GM23338 (cell line): ENCODE measurements at regions not wholly inside any gene's neighbourhood (a gene's known extent, or its start where the extent isn't known, plus 50 kb on each side); places are given as distances from the start of the nearest gene placed in this dataset.

Experiments
- CREB1 ChIP-seq: fragments of 250-450 bp; sonication (Bioruptor Pico); IDR thresholded peaks from 2 replicates; pipeline ENCODE4 v1.5.0; 2020; ENCODE audit warnings: low read depth, mild to moderate bottlenecking, moderate library complexity
- EZH2 ChIP-seq: fragments of 200-600 bp; sonication (generic); IDR thresholded peaks from one replicate; pipeline ENCODE4 v1.8.0; 2017; ENCODE audit warnings: antibody characterized with exemption, mild to moderate bottlenecking, low read depth; ENCODE audit not compliant: unreplicated experiment
- EZH2phosphoT487 ChIP-seq: fragments of 200-600 bp; sonication (generic); IDR thresholded peaks from one replicate; pipeline ENCODE4 v1.8.1; 2018; ENCODE audit warnings: antibody characterized with exemption; ENCODE audit not compliant: unreplicated experiment
- JUNB ChIP-seq: IDR thresholded peaks from one replicate; pipeline ENCODE4 v1.6.1; 2016; ENCODE audit warnings: antibody characterized with exemption; ENCODE audit not compliant: unreplicated experiment
- NANOG ChIP-seq: IDR thresholded peaks from 2 replicates; pipeline ENCODE4 v1.6.1; 2016; ENCODE audit warnings: antibody characterized with exemption, borderline replicate concordance
- POLR2AphosphoS5 ChIP-seq: IDR thresholded peaks from 2 replicates; pipeline ENCODE4 v1.6.1; 2016; ENCODE audit warnings: antibody characterized with exemption, low read depth
- ZNF114 ChIP-seq: fragments of 250-450 bp; sonication (Bioruptor Pico); IDR thresholded peaks from 2 replicates; pipeline ENCODE4 v1.5.0; 2020; ENCODE audit warnings: mild to moderate bottlenecking, moderate library complexity
- ZNF331 ChIP-seq: fragments of 250-450 bp; sonication (Bioruptor Pico); IDR thresholded peaks from 2 replicates; pipeline ENCODE4 v1.5.0; 2020; ENCODE audit warnings: low read depth, mild to moderate bottlenecking, moderate library complexity
- TF ChIP-seq, protein P1 (sequence below), 2 experiments: fragments of 200-600 bp in 1 of 2; sonication (generic) in 1 of 2; conservative IDR thresholded peaks; 2 replicates each; pipeline versions ENCODE4 v1.5.1 to v1.6.1; 2016 to 2017; ENCODE audit warnings: antibody characterized with exemption in 2 of 2, low read depth in 2 of 2, mild to moderate bottlenecking in 2 of 2, moderate library complexity in 1 of 2
- TF ChIP-seq, protein P2 (sequence below): IDR thresholded peaks from one replicate; pipeline ENCODE4 v1.6.1; 2018; ENCODE audit warnings: antibody characterized with exemption; ENCODE audit not compliant: unreplicated experiment
- TF ChIP-seq, protein P3 (sequence below): fragments of 250-450 bp; sonication (Bioruptor Pico); IDR thresholded peaks from 2 replicates; pipeline ENCODE4 v1.5.0; 2020; ENCODE audit warnings: mild to moderate bottlenecking, moderate library complexity
- TF ChIP-seq, protein P4 (sequence below): IDR thresholded peaks from 2 replicates; pipeline ENCODE4 v1.6.1; 2016; ENCODE audit warnings: antibody characterized with exemption

- TF ChIP-seq EZH2 (no peak), ZNF331 (CRISPR knock-in tag) (no peak), POLR2AphosphoS5 (no peak), EZH2phosphoT487 (no peak), CREB1 (CRISPR knock-in tag) (no peak), ZNF114 (CRISPR knock-in tag) (no peak), JUNB (no peak), NANOG (no peak)
- TF ChIP-seq, protein P1, sequence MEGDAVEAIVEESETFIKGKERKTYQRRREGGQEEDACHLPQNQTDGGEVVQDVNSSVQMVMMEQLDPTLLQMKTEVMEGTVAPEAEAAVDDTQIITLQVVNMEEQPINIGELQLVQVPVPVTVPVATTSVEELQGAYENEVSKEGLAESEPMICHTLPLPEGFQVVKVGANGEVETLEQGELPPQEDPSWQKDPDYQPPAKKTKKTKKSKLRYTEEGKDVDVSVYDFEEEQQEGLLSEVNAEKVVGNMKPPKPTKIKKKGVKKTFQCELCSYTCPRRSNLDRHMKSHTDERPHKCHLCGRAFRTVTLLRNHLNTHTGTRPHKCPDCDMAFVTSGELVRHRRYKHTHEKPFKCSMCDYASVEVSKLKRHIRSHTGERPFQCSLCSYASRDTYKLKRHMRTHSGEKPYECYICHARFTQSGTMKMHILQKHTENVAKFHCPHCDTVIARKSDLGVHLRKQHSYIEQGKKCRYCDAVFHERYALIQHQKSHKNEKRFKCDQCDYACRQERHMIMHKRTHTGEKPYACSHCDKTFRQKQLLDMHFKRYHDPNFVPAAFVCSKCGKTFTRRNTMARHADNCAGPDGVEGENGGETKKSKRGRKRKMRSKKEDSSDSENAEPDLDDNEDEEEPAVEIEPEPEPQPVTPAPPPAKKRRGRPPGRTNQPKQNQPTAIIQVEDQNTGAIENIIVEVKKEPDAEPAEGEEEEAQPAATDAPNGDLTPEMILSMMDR (conservative IDR thresholded peaks at IDR 0.05; ENCODE audit: low read depth in 2 of 2): no peak
- TF ChIP-seq, protein P2, sequence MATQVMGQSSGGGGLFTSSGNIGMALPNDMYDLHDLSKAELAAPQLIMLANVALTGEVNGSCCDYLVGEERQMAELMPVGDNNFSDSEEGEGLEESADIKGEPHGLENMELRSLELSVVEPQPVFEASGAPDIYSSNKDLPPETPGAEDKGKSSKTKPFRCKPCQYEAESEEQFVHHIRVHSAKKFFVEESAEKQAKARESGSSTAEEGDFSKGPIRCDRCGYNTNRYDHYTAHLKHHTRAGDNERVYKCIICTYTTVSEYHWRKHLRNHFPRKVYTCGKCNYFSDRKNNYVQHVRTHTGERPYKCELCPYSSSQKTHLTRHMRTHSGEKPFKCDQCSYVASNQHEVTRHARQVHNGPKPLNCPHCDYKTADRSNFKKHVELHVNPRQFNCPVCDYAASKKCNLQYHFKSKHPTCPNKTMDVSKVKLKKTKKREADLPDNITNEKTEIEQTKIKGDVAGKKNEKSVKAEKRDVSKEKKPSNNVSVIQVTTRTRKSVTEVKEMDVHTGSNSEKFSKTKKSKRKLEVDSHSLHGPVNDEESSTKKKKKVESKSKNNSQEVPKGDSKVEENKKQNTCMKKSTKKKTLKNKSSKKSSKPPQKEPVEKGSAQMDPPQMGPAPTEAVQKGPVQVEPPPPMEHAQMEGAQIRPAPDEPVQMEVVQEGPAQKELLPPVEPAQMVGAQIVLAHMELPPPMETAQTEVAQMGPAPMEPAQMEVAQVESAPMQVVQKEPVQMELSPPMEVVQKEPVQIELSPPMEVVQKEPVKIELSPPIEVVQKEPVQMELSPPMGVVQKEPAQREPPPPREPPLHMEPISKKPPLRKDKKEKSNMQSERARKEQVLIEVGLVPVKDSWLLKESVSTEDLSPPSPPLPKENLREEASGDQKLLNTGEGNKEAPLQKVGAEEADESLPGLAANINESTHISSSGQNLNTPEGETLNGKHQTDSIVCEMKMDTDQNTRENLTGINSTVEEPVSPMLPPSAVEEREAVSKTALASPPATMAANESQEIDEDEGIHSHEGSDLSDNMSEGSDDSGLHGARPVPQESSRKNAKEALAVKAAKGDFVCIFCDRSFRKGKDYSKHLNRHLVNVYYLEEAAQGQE: no peak
- TF ChIP-seq, protein P3, sequence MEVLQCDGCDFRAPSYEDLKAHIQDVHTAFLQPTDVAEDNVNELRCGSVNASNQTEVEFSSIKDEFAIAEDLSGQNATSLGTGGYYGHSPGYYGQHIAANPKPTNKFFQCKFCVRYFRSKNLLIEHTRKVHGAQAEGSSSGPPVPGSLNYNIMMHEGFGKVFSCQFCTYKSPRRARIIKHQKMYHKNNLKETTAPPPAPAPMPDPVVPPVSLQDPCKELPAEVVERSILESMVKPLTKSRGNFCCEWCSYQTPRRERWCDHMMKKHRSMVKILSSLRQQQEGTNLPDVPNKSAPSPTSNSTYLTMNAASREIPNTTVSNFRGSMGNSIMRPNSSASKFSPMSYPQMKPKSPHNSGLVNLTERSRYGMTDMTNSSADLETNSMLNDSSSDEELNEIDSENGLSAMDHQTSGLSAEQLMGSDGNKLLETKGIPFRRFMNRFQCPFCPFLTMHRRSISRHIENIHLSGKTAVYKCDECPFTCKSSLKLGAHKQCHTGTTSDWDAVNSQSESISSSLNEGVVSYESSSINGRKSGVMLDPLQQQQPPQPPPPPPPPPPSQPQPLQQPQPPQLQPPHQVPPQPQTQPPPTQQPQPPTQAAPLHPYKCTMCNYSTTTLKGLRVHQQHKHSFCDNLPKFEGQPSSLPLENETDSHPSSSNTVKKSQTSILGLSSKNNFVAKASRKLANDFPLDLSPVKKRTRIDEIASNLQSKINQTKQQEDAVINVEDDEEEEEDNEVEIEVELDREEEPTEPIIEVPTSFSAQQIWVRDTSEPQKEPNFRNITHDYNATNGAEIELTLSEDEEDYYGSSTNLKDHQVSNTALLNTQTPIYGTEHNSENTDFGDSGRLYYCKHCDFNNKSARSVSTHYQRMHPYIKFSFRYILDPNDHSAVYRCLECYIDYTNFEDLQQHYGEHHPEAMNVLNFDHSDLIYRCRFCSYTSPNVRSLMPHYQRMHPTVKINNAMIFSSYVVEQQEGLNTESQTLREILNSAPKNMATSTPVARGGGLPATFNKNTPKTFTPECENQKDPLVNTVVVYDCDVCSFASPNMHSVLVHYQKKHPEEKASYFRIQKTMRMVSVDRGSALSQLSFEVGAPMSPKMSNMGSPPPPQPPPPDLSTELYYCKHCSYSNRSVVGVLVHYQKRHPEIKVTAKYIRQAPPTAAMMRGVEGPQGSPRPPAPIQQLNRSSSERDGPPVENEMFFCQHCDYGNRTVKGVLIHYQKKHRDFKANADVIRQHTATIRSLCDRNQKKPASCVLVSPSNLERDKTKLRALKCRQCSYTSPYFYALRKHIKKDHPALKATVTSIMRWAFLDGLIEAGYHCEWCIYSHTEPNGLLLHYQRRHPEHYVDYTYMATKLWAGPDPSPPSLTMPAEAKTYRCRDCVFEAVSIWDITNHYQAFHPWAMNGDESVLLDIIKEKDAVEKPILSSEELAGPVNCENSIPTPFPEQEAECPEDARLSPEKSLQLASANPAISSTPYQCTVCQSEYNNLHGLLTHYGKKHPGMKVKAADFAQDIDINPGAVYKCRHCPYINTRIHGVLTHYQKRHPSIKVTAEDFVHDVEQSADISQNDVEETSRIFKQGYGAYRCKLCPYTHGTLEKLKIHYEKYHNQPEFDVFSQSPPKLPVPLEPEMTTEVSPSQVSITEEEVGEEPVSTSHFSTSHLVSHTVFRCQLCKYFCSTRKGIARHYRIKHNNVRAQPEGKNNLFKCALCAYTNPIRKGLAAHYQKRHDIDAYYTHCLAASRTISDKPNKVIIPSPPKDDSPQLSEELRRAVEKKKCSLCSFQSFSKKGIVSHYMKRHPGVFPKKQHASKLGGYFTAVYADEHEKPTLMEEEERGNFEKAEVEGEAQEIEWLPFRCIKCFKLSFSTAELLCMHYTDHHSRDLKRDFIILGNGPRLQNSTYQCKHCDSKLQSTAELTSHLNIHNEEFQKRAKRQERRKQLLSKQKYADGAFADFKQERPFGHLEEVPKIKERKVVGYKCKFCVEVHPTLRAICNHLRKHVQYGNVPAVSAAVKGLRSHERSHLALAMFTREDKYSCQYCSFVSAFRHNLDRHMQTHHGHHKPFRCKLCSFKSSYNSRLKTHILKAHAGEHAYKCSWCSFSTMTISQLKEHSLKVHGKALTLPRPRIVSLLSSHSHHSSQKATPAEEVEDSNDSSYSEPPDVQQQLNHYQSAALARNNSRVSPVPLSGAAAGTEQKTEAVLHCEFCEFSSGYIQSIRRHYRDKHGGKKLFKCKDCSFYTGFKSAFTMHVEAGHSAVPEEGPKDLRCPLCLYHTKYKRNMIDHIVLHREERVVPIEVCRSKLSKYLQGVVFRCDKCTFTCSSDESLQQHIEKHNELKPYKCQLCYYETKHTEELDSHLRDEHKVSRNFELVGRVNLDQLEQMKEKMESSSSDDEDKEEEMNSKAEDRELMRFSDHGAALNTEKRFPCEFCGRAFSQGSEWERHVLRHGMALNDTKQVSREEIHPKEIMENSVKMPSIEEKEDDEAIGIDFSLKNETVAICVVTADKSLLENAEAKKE (CRISPR knock-in tag): no peak
- TF ChIP-seq, protein P4, sequence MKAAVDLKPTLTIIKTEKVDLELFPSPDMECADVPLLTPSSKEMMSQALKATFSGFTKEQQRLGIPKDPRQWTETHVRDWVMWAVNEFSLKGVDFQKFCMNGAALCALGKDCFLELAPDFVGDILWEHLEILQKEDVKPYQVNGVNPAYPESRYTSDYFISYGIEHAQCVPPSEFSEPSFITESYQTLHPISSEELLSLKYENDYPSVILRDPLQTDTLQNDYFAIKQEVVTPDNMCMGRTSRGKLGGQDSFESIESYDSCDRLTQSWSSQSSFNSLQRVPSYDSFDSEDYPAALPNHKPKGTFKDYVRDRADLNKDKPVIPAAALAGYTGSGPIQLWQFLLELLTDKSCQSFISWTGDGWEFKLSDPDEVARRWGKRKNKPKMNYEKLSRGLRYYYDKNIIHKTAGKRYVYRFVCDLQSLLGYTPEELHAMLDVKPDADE: no peak
Measured at GRCh38 chr12:97835541-97835940, 372.9 kb downstream of the RMST start.
